K562 (cell line): ENCODE measurements at regions not wholly inside any gene's neighbourhood (a gene's known extent, or its start where the extent isn't known, plus 50 kb on each side); places are given as distances from the start of the nearest gene placed in this dataset.

Source experiments
- ARID3B ChIP-seq: fragments of 250-450 bp; sonication (Bioruptor Pico); IDR thresholded peaks from 2 replicates; pipeline ENCODE4 v1.4.0; 2020; ENCODE audit warnings: borderline replicate concordance
- ATF3 ChIP-seq, 2 experiments: fragments of 450-650 bp in 1 of 2; sonication (generic) in 1 of 2; formaldehyde crosslinking in 1 of 2; IDR thresholded peaks in 1 of 2; conservative IDR thresholded peaks in 1 of 2; 2 replicates each; pipeline versions ENCODE4 v1.6.1 to v1.8.1; 2016 to 2023; ENCODE audit warnings: mild to moderate bottlenecking in 2 of 2, moderate library complexity in 2 of 2, inconsistent platforms in 1 of 2, missing genetic modification reagents in 1 of 2
- CTCF ChIP-seq, 3 experiments: IDR thresholded peaks in 2 of 3; conservative IDR thresholded peaks in 1 of 3; 2 replicates each; pipeline ENCODE4 v1.5.1; 2011 to 2012; ENCODE audit warnings: low read length in 3 of 3, mild to moderate bottlenecking in 3 of 3, control low read depth in 2 of 3, improper control_type of control experiment in 1 of 3, inconsistent platforms in 1 of 3, low read depth in 1 of 3, mixed read lengths in 1 of 3, moderate library complexity in 1 of 3; ENCODE audit not compliant: insufficient read depth in 2 of 3
- ESRRA ChIP-seq: fragments of 450-650 bp; IDR thresholded peaks from 2 replicates; pipeline ENCODE4 v1.6.1; 2014; ENCODE audit warnings: low read depth, mild to moderate bottlenecking, moderate library complexity, borderline replicate concordance
- FOXM1 ChIP-seq, 2 experiments: fragments of 450-650 bp in 1 of 2; sonication (generic) in 1 of 2; formaldehyde crosslinking in 1 of 2; IDR thresholded peaks; 2 replicates each; pipeline versions ENCODE4 v1.6.1 to v1.9.0; 2017 to 2022; ENCODE audit warnings: low read depth in 2 of 2, mild to moderate bottlenecking in 2 of 2, missing genetic modification reagents in 1 of 2, moderate library complexity in 1 of 2
- POLR2AphosphoS5 ChIP-seq: IDR thresholded peaks from 2 replicates; pipeline ENCODE4 v1.6.1; 2011; ENCODE audit warnings: mild to moderate bottlenecking, low read depth, low read length, moderate library complexity; ENCODE audit not compliant: control insufficient read depth, insufficient read depth
- RAD51 ChIP-seq: fragments of 450-650 bp; IDR thresholded peaks from 2 replicates; pipeline ENCODE4 v1.7.1; 2016; ENCODE audit warnings: low read depth, mild to moderate bottlenecking, borderline replicate concordance
- RCOR1 ChIP-seq, 2 experiments: IDR thresholded peaks; 2 replicates each; pipeline ENCODE4 v1.6.1; 2012; ENCODE audit warnings: low read depth in 2 of 2, low read length in 2 of 2, borderline replicate concordance in 1 of 2, improper control_type of control experiment in 1 of 2
- ZBTB2 ChIP-seq: fragments of 450-650 bp; IDR thresholded peaks from 2 replicates; pipeline ENCODE4 v1.6.1; 2016; ENCODE audit warnings: antibody characterized with exemption
- ZNF197 ChIP-seq: fragments of 200-800 bp; sonication (Bioruptor generic); IDR thresholded peaks from 2 replicates; pipeline ENCODE4 v1.6.1; 2016; ENCODE audit warnings: low read depth, missing genetic modification characterization, missing compliant biosample characterization
- ZNF274 ChIP-seq: IDR thresholded peaks from 2 replicates; pipeline ENCODE4 v1.6.1; 2011; ENCODE audit warnings: low read depth, mild to moderate bottlenecking, low read length, moderate library complexity, borderline replicate concordance
- ZNF280B ChIP-seq: fragments of 250-450 bp; sonication (Bioruptor Pico); IDR thresholded peaks from 2 replicates; pipeline ENCODE4 v1.5.1; 2021; ENCODE audit warnings: mild to moderate bottlenecking
- ZNF324 ChIP-seq: fragments of 250-450 bp; sonication (Bioruptor Pico); IDR thresholded peaks from 2 replicates; pipeline ENCODE4 v1.4.0; 2020; ENCODE audit warnings: mild to moderate bottlenecking

GRCh38 chr3:34020726-34021680 is 222.6 kb downstream of the PDCD6IP start:
- TF ChIP-seq CTCF (IDR thresholded peaks at IDR 0.05 in 2 of 3, conservative IDR thresholded peaks at IDR 0.05 in 1 of 3; ENCODE audit: insufficient read depth in 2 of 3, low read depth in 1 of 3, low read length in 3 of 3), result no peak
- TF ChIP-seq ZNF197 (CRISPR knock-in tag), result no peak
- TF ChIP-seq POLR2AphosphoS5, result no peak
- TF ChIP-seq RAD51, result no peak
- TF ChIP-seq ZNF274, result no peak
- no peak for TF ChIP-seq ZBTB2
- no peak for TF ChIP-seq FOXM1 (IDR thresholded peaks at IDR 0.05; ENCODE audit: low read depth)
- no peak for TF ChIP-seq FOXM1 (CRISPR knock-in tag; IDR thresholded peaks at IDR 0.05; ENCODE audit: low read depth)
- no peak for TF ChIP-seq ZNF324 (CRISPR knock-in tag)
- no peak for TF ChIP-seq RCOR1 (IDR thresholded peaks at IDR 0.05; ENCODE audit: borderline replicate concordance in 1 of 2, low read depth in 2 of 2, low read length in 2 of 2)
- TF ChIP-seq ESRRA, result no peak
- TF ChIP-seq ARID3B (CRISPR knock-in tag), result no peak
- no peak for TF ChIP-seq ATF3 (IDR thresholded peaks at IDR 0.05)
- no peak for TF ChIP-seq ATF3 (CRISPR knock-in tag; conservative IDR thresholded peaks at IDR 0.05)
- TF ChIP-seq ZNF280B (CRISPR knock-in tag), result no peak
